HG02981 (cell line): ENCODE measurements at regions not wholly inside any gene's neighbourhood (a gene's known extent, or its start where the extent isn't known, plus 50 kb on each side); places are given as distances from the start of the nearest gene placed in this dataset.
"Not testable (repeated sequence)": the region's sequence is repeated elsewhere in the genome, so short reads cannot be mapped to it uniquely, and the experiment has no call there.

Source experiments
- ATAC-seq: cut with Tn5 transposase; IDR thresholded peaks from one replicate; pipeline ENCODE4 v1.9.1; 2021; ENCODE audit warnings: mild to moderate bottlenecking, moderate library complexity; ENCODE audit not compliant: unreplicated experiment

DNA sequence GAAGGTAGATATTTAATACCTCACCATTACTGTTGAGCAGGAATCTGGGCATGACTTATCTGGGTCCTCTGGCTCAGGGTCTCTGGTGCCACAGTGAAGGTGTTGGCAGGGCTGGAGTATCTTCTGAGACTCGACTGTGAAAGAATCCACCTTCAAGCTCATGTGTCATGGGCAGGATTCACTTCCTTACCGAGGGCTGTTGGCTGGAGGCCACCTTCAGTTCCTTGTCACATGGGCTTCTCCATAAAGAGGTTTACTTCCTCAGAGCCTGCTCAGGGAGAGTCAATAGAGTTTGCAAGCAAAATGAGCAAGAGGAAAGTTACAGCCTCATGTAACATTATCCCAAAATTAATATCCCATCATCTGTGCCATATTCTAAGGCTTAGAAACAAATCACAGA is 459.5 kb downstream of the NR2F2 start:
- ATAC-seq: no peak

DNA sequence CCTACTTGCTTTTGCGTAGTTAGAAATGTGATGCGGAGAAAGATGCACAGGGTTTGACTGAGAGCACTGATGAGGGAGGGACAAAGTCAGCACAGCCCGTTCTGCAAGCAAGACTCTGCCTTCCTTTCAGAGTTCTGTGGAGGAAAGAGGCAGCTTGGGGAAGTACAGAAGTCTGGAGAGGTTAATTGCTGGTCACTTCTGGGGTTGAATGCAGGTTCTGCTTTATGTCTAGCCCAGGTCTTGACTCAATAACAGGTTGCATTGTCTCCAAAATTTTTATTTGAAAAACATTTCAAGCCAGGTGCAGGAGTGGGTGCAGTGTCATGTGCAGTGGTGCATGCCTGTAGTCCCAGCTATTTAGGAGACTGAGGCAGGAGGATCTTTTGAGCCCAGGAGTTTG is 461.7 kb downstream of the NR2F2 start:
- no peak for ATAC-seq

DNA sequence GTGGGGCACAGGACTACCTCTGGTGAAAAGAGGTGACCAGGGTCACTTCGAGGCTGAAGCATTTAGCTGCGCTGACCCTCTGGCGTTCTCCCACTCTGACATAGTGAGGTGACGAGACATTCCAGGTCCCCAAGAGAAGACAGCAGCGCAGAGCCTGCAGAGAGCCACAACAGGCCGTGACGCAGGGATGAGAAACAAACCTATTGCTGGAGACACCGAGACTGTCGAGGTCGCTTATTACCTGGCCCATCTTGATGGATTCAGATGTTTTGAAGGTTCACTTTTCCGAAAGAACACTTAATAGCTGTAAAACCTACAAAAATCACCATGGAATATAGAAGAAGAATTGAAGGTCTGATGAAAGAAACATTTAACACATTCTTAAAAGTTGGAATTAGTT is 466.3 kb downstream of the NR2F2 start:
- no peak for ATAC-seq

DNA sequence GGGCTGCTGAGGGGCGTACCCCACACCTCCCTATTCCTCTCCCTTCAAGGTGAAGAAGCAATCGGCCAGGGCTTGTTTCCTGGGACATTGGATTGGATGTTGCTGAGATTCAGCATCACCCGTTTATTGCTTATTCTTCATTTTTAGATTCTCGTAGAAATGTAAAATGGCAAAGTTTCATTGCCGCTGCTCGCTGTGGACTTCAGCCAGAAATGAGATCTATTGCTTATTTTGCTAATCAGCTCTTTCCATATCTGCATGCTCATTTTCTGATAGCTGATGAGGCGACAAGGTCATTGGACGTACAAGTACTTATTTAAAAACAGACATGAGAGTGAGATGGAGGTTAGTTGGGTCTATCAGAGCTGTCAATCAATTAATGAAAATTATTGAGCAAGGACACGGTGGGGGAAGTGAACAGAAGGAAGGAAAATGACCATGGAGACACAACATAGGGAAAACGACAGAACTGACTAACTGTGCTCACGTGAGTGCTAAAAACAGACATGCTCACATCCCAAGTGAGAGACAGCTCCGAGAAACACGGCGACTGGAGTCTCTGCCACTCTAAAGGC is 471.2 kb downstream of the NR2F2 start:
- no peak for ATAC-seq

DNA sequence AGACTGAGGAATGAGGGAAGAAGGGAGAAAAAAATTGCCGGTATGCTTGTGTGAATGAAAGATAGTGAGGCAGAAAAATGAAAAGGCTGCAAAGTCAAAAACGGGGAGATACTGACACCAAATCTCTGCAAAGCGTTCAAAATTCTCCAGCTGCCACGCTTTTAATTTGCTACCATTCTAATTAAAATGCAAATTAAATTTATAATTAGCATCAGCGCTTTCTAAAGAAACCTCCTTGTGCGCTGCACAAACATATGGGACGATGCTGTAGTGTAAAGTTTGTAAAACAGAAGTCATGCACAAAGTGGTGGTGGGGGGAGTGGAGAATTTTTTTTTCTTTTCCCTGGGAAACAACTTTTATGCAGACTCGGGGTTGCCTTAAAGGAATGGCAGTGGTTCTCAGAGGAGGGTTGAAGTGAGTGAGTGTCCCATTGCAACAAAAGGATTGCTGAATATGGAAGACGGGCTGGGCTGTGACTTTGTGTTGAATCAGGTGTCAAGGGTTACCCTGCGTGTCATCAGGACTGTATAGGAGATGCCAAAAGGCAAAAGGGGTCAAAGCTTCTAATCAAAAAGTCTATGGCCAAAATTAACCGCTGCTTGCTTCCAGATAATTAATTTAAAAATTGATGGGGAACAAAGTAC is 472.2 kb downstream of the NR2F2 start:
- no peak for ATAC-seq

DNA sequence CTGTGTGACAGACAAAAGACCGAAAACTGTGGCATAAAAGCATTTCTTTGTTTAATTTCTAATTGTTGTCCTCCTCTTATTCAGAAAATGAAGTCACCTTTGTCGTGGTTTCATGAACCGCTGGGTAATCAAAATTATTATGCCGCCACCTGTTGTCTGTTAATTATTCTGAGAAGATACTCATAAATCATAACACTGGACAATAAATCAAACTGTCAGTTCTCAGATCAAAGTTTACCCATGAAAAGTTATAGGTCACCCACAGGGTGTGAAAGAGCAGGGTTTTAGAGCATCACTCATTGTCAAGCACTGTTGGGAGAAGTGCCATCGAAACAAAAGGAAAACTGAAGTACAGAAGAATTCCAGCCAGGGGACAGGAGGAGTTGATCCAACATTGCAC is 474.3 kb downstream of the NR2F2 start:
- ATAC-seq: no peak

DNA sequence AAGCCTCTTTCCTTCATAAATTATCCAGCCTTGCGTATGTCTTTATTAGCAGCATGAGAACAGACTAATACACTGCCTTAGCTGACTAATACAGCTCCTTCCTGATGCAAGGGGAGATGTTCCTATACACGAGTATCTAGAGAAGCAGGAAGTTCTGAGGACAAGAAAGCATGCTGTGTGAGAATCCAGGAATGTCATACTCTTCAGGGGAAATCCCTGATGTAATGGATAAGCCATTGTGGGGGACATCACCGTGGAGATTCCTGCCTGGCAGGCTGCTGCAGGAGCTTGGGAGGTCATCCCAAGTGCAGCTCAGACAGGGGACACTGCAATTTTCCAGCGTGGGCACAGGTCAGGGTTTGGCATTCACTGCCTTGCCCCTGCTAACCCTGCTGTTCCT is 476.9 kb downstream of the NR2F2 start:
- no peak for ATAC-seq

DNA sequence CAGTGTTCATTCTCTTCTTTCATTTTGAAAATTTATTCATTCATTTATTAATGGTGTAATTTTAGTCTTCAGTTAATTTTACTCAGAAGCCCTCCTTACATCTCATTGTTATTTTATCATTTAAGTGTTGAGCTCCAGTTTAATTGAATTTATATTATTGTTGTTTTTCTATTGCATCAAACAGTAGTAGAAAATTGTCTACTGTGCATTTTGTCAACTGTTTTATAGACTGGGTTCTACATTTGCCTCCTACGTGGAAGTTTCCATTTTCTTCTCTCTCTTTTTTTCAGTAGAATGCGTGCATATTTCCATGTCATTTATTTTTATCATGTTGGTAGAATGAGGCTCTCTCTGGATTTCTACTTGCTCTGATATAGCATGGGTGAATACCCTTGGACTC is 487.4 kb downstream of the NR2F2 start:
- ATAC-seq: no peak

DNA sequence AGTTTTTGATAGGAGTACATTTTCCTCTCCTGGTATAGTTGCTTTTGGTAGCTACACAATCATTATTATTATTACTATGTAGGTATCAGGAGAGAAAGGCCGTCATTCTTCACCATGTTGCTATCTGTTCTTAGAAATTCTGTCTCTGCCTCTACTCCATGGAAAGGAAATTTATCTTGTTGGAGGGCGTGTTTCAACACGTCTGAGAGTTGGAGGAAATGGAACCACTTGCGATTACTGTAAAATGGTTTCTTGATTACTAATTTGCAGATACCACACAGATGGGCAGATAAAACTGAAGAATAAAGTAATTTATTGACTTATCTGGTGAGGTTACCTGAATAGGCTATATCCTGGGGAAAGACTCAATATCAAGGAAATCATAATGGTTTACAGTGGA is 488.4 kb downstream of the NR2F2 start:
- no peak for ATAC-seq

DNA sequence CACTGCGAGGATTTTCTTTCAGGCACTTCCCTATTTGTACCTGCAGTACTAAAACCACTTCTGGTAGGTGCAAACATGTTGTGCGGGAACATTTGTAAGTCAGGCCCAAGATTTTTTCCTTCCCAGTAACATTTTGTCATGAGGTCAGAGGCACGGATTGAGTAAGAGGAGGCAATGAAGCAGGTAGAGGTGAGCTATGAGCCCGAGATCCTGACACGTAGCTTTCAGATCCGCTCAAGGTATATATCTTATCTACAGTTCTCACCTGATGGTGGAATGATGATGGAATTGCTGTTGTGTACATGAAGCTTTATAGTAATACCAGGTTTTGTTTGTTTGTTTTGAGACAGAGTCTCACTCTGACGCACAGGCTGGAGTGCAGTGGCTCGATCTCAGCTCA is 497.5 kb downstream of the NR2F2 start:
- no peak for ATAC-seq

DNA sequence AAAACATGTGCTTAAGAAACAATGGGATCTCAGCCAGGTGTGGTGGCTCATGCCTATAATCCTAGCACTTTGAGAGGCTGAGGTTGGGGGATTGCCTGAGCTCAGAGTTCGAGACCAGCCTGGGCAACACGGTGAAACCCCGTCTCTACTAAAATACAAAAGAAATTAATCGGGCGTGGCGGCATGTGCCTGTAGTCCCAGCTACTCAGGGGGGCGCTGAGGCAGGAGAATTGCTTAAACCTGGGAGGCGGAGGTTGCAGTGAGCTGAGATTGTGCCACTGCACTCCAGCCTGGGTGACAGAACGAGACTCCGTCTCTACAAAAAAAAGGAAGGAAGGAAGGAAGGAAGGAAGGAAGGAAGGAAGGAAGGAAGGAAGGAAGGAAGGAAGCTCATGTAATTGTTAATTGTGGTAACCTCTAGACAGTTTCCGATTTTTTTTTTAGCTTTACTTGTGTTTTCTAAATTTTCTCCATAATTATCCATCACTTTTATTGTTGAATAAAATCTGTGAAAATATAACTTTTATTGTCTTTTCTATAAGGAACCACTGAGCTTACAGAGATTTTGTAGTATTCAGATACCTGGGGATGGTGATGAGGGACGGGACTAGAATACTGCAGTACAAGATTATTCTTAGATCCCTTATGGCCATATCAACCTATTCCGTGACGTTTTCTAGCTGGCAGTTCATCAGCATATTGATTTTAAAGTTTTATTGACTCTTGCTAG is 506.9 kb downstream of the NR2F2 start:
- ATAC-seq: no peak

DNA sequence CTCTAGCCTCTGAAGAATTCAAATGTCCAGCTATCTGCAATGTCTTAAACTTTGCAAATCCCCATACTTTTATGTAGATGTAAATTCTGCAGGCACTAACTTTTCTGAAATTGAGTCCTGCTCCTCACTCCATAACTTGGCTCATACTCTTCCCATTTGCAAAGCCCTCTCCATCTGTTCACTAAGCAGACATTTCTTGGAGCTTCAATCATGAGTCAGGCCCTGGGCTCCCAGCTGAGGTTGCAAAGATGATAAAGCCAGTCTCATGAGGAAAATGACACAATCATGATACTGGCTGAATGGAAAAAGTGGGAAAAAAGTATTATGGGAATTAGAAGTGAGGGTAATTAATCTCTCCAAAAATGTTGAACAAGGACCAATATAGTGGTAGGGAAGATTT is 507.6 kb downstream of the NR2F2 start:
- no peak for ATAC-seq

DNA sequence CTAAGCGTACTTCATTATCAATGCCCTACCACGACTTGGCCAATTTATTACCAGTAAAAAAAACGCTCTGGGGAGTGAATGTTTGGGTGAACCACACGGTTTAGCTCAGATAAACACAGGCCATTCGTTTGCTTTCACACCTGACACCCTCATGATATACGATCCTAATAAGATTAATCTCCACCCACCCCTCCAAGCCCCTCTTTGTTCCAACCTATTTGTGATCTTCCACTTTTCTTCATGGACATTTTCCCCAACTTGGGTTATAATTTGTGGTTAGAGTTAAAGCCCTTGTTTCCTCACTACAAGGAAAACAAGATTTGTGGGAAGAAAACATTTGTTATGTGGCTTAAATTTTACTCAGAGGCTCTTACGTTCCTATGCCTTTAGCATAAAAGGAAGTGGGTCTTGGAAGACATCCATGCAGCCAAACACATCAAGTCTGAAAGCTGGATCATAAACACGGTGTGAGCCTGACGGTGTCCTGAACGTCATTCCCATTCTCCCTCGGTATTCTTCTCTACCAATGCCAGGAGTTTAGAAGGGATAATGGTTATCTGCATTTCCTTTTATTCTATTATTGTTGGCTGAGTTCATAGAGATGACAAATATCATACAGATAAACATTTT is 518.9 kb downstream of the NR2F2 start:
- no peak for ATAC-seq

DNA sequence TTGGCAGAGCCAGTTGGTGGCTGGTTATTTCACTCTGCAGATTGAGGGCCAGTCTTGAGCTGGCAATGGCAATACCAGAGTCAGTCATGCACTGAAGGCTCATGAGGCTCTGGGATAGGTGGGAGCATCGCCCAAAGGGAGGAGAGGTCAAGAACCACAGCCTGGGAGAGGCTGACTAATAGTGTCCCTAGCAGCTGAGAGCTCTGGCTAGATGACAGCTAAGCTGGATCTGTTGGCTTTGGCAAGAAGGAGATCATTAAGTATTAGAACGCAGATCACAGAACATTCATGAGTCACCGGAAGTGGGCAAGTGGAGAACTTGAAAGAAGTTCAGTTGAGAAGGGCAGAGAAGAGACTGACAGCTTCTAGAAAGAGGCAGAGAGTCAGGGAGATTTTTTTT is 521.1 kb downstream of the NR2F2 start:
- no peak for ATAC-seq

DNA sequence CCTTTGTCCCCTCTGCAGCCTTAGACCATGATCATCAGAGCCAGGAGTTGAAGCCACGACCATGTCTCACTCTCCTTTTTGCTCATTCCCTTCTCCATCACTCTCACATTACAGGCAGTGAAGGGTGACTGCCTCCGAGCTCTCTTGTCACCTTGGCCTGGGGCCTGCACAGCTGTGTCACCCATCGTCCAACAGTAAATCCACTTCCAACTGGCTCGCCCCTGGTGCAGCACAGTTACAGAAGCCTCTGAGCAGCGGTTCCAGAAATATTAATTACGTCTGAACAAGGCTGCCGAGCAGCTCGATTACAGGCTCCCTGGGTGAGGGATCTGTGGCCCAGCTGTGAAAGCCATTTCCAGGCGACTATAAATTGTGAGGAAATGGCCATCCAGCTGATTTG is 528.2 kb downstream of the NR2F2 start:
- no peak for ATAC-seq

DNA sequence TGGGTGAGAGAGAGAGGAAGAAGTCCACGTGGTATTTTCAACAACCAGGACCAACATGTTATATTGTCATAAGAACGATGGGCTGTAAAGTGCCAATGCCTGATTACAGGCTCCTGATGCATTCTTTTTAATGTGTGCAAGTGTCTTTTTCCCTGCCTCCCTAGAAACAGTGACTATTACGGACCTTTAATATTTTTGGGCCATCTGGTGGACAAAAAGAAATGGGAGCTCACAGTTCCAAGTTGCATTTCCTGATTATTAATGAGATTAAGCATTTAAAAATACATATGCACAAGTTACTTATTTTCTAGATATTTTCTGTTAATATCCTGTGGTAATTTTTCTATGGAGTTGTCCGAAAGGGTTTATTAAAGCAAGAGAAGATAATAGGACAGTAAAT is 530.2 kb downstream of the NR2F2 start:
- no peak for ATAC-seq

DNA sequence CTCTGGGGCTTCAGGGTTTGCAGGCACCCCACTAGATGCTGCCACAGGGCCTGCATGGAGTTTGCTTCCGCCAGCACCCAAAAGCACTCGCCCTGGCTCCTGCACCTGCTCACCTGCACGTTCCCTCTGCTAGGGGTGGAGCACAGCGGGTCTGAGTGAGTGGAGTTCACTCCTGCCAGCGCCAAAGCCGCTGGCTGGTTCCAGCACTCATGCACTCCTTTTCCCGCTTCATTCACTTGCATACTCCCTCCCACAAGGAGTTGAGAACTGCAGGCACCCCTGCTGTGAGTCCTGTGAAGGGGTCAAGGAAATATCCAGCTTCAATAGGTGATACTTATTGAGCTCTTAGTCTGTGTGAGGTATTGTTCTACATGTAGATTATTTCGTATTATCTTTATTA is 537.5 kb downstream of the NR2F2 start:
- no peak for ATAC-seq

DNA sequence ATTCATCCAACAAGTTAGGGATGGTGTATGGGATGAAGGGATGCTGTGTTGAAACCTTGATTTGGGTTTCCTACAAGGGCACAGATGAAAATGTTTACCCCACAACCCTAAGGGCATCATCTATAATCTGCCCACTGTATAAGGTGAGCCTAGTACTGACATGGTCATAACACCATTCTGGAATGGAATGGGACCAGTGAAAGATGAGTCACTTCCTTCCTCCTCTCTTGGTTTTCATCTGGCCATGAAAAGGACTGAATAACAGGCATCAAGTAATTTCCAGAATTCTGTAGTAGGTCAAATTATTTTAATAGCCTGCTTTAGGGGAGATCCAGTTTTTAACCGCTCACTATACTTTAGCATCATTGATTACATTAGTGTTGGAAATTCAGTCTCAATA is 538.6 kb downstream of the NR2F2 start:
- no peak for ATAC-seq

DNA sequence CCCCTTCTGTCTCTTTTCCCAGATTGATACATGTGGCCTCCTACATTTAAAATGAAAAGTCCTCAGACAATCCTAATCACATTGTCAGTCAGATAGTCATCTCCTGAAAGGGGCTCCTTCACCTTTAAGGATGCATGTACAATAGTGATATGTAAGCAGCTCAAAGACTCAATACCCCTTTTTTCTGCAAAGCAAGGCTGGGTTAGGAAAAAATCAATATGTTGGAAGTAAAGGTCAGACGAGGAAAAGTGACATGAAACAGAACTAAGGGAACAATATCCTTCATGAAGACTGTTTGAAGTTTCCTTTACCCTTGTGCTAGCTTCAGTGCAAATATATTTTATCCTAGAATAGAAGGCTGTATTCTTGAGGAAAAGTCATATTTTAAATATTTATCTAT is 539.3 kb downstream of the NR2F2 start:
- ATAC-seq: no peak

DNA sequence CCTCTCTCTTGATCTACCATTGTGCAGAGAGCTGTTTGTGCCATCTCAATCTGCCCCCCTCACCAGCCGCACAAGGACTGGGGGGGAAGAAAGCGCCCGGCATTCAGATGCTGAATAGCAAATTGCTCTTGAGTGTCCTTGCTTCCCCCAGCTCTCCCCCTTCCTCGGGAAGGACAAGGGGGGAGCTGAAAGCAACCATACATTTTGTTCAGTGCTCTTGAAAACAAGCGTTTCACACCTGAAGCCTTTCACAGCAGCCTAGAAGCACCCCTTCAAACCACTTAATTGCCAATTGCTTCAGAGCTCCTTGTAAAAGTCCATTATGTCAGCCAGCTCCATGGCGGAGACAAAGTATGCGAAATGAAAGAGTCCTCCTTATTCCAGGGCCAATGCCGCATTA is 540.1 kb downstream of the NR2F2 start:
- no peak for ATAC-seq

DNA sequence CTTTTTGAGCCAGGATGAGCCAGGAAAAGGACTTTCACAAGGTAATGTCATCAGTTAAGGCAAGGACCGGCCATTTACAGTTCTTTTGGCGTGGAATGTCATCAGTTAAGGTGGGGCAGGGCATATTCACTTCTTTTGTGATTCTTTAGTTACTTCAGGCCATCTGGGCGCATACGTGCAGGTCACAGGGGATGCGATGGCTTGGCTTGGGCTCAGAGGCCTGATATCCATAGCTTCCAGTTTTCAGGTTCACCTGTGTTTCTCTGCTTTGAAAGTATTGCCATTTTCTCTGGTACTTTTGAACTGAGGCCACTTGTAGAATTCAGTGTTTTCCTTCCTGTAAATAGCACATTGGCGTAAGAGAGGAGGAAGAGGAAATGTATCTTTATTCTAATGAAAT is 546.9 kb downstream of the NR2F2 start:
- ATAC-seq: not testable (repeated sequence)

DNA sequence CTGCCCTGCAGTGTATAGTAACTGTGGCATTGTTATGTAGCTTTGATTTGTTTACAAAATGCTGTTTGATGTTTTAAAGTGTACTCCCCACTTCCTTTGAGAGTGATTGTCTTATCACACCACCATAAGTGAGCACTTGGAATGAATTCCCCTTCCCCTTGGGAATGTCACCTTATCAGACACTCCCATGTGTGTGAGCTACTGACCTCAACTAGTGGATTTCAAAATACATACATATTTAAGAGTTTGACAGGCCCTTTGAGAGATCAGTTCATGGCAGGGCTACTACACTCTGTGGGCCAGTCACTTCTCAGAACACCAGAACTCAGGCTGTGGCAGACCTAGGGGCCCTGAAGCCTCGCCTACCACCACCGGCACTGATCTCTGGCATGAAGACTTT is 547.6 kb downstream of the NR2F2 start:
- no peak for ATAC-seq
